ENCODE measurements at regions not wholly inside any gene's neighbourhood (a gene's known extent, or its start where the extent isn't known, plus 50 kb on each side); places are given as distances from the start of the nearest gene placed in this dataset.

GRCh38 chr18:72652990-72653593, 109.0 kb upstream of the CBLN2 start:
- TF ChIP-seq CTCF (IDR thresholded peaks at IDR 0.05 in 2 of 3, conservative IDR thresholded peaks at IDR 0.05 in 1 of 3; ENCODE audit: control insufficient read depth in 2 of 3, extremely low read depth in 1 of 3, insufficient read depth in 1 of 3, low read depth in 3 of 3, low read length in 3 of 3) (peak; percentile 71 to 84 (median 73)), POLR2AphosphoS2 (IDR thresholded peaks at IDR 0.05; ENCODE audit: low read depth, low read length) (no peak), FOS (IDR thresholded peaks at IDR 0.05; ENCODE audit: borderline replicate concordance, extremely low read depth, insufficient read length) (no peak), POLR2A (IDR thresholded peaks at IDR 0.05; ENCODE audit: low read depth, low read length) (no peak), SMAD1 (IDR thresholded peaks at IDR 0.05; ENCODE audit: low read depth, partially characterized antibody) (no peak), EGR1 (IDR thresholded peaks at IDR 0.05; ENCODE audit: borderline replicate concordance in 1 of 2, low read depth in 2 of 2, low read length in 2 of 2) (no peak), JUND (IDR thresholded peaks at IDR 0.05; ENCODE audit: low read depth, low read length) (no peak)
